ENCODE measurements at regions not wholly inside any gene's neighbourhood (a gene's known extent, or its start where the extent isn't known, plus 50 kb on each side); places are given as distances from the start of the nearest gene placed in this dataset.

- 0 out of 2 replicates have a peak, but pooled peaks have one; percentile 25 for TF ChIP-seq RBM14 (IDR thresholded peaks at IDR 0.05; ENCODE audit: borderline replicate concordance, insufficient read depth, low read depth, low read length)
- no peak for TF ChIP-seq ATF4 (CRISPR knock-in tag; IDR thresholded peaks at IDR 0.05)
- no peak for TF ChIP-seq ZNF696 (CRISPR knock-in tag; conservative IDR thresholded peaks at IDR 0.05)
- no peak for TF ChIP-seq MITF (IDR thresholded peaks at IDR 0.05)
- TF ChIP-seq PHF20 (IDR thresholded peaks at IDR 0.05; ENCODE audit: partially characterized antibody): peak; percentile 17
- no peak for TF ChIP-seq ZNF12 (CRISPR knock-in tag; IDR thresholded peaks at IDR 0.05)
- TF ChIP-seq SMARCA5 (IDR thresholded peaks at IDR 0.05): peak; percentile 55; the same call in 1 of the 2 replicates
- no peak for TF ChIP-seq ZNF217 (CRISPR knock-in tag; IDR thresholded peaks at IDR 0.05)
- no peak for TF ChIP-seq GTF2A2 (tag; IDR thresholded peaks at IDR 0.05)
- no peak for TF ChIP-seq POLR3A (IDR thresholded peaks at IDR 0.05; ENCODE audit: borderline replicate concordance, extremely low read depth, insufficient read depth, insufficient read length)
- TF ChIP-seq SRSF3 (IDR thresholded peaks at IDR 0.05; ENCODE audit: insufficient read depth, low read length): no peak
- TF ChIP-seq HDAC2 (IDR thresholded peaks at IDR 0.05): 0 out of 2 replicates have a peak, but pooled peaks have one; percentile 27
- TF ChIP-seq ID3 (CRISPR knock-in tag; IDR thresholded peaks at IDR 0.05): no peak
- TF ChIP-seq ID3 (tag; IDR thresholded peaks at IDR 0.05): 0 out of 2 replicates have a peak, but pooled peaks have one; percentile 3
- TF ChIP-seq ZNF311 (CRISPR knock-in tag; IDR thresholded peaks at IDR 0.05): no peak
These were observed 141.2 kb downstream of the SEC14L1 start (continued) for GRCh38 chr17:77281904-77282367.
